H1 (cell line): ENCODE measurements at regions not wholly inside any gene's neighbourhood (a gene's known extent, or its start where the extent isn't known, plus 50 kb on each side); places are given as distances from the start of the nearest gene placed in this dataset.

Source experiments
- BRCA1 ChIP-seq: IDR thresholded peaks from 2 replicates; pipeline ENCODE4 v1.6.1; 2012; ENCODE audit warnings: low read depth, low read length, improper control_type of control experiment
- CEBPB ChIP-seq: IDR thresholded peaks from 2 replicates; pipeline ENCODE4 v1.6.1; 2012; ENCODE audit warnings: low read depth, low read length
- CREB1 ChIP-seq: IDR thresholded peaks from 2 replicates; pipeline ENCODE4 v1.6.1; 2012; ENCODE audit warnings: inconsistent platforms
- KDM1A ChIP-seq: fragments of 200-600, 300-600 bp; sonication (generic); IDR thresholded peaks from 2 replicates; pipeline ENCODE4 v1.7.1; 2016; ENCODE audit warnings: mild to moderate bottlenecking, low read length, borderline replicate concordance
- TAF7 ChIP-seq: optimal IDR thresholded peaks from 2 replicates; pipeline ENCODE3; 2011; ENCODE audit warnings: low read depth, mild to moderate bottlenecking, inconsistent platforms, low read length, moderate library complexity, borderline replicate concordance
- TCF12 ChIP-seq: IDR thresholded peaks from 2 replicates; pipeline ENCODE4 v1.6.1; 2011; ENCODE audit warnings: low read depth, mild to moderate bottlenecking, low read length
- ZNF274 ChIP-seq: IDR thresholded peaks from 2 replicates; pipeline ENCODE4 v1.7.0; 2012; ENCODE audit warnings: low read length, borderline replicate concordance; ENCODE audit errors: extremely low read depth
- TF ChIP-seq, protein P1 (sequence below), 3 experiments: IDR thresholded peaks; 1 replicate in 2 of 3; 2 replicates in 1 of 3; pipeline versions ENCODE4 v1.5.1 to v1.6.1; 2011; ENCODE audit warnings: low read length in 3 of 3, mild to moderate bottlenecking in 3 of 3, inconsistent platforms in 2 of 3, low read depth in 1 of 3, moderate library complexity in 1 of 3; ENCODE audit not compliant: insufficient read depth in 1 of 3; ENCODE audit errors: control extremely low read depth in 1 of 3

DNA sequence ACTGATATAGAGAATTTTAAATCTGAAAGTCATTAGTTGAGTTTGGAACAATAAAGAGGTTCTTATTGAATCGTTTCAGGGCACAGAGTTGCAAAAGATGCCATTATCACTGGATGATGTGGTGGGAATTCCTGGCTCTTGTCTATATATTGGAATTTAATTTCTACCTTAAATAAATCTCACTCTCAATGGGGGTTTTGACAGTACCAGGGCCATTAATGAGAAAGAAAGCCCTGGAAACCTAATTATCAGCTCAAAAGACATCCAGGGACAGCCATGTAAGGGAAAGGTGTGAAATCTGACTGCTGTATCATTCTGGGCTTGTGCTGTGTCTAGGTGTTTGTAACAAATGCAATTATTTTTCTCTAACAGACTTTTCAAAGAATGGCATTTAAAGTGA, 285.7 kb downstream of the TBL1XR1 start (continued):
- TF ChIP-seq, protein P1, sequence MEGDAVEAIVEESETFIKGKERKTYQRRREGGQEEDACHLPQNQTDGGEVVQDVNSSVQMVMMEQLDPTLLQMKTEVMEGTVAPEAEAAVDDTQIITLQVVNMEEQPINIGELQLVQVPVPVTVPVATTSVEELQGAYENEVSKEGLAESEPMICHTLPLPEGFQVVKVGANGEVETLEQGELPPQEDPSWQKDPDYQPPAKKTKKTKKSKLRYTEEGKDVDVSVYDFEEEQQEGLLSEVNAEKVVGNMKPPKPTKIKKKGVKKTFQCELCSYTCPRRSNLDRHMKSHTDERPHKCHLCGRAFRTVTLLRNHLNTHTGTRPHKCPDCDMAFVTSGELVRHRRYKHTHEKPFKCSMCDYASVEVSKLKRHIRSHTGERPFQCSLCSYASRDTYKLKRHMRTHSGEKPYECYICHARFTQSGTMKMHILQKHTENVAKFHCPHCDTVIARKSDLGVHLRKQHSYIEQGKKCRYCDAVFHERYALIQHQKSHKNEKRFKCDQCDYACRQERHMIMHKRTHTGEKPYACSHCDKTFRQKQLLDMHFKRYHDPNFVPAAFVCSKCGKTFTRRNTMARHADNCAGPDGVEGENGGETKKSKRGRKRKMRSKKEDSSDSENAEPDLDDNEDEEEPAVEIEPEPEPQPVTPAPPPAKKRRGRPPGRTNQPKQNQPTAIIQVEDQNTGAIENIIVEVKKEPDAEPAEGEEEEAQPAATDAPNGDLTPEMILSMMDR (IDR thresholded peaks at IDR 0.05; ENCODE audit: control extremely low read depth in 1 of 3, insufficient read depth in 1 of 3, low read depth in 1 of 3, low read length in 3 of 3): no peak
- TF ChIP-seq TAF7 (no peak), TCF12 (no peak), CREB1 (no peak), KDM1A (no peak), BRCA1 (no peak), ZNF274 (no peak), CEBPB (no peak)
